HL-60 (cell line): ENCODE measurements at regions not wholly inside any gene's neighbourhood (a gene's known extent, or its start where the extent isn't known, plus 50 kb on each side); places are given as distances from the start of the nearest gene placed in this dataset.

ENCODE experiments used
- DNase-seq, 2 experiments: peaks; one replicate each; pipeline ENCODE4 v3.0.0-alpha.2; 2010 to 2020; ENCODE audit warnings: low read depth in 1 of 2, low spot score in 1 of 2
- H3K27ac ChIP-seq: fragments of 250-450 bp; sonication (Bioruptor Pico); replicated peaks from 2 replicates; pipeline ENCODE4 v1.5.1; 2020; ENCODE audit warnings: mild to moderate bottlenecking, moderate library complexity
- H3K27me3 ChIP-seq: fragments of 250-450 bp; sonication (Bioruptor Pico); 2 replicates; pipeline ENCODE4 v1.5.1; 2021; ENCODE audit warnings: mild to moderate bottlenecking, moderate library complexity; ENCODE audit not compliant: insufficient read depth, poor library complexity, severe bottlenecking
- H3K4me3 ChIP-seq: replicated peaks from 2 replicates; pipeline ENCODE4 v1.5.1; 2011; ENCODE audit warnings: mild to moderate bottlenecking, control low read depth, low read length; ENCODE audit not compliant: insufficient read depth
- CTCF ChIP-seq: IDR thresholded peaks from one replicate; pipeline ENCODE4 v1.5.1; 2011; ENCODE audit warnings: low read length, control low read depth, inconsistent platforms; ENCODE audit not compliant: insufficient read depth
- GABPA ChIP-seq: IDR thresholded peaks from 2 replicates; pipeline ENCODE4 v1.6.1; 2012; ENCODE audit warnings: low read depth
- POLR2AphosphoS5 ChIP-seq: IDR thresholded peaks from 2 replicates; pipeline ENCODE4 v1.6.1; 2012; ENCODE audit warnings: low read depth
- REST ChIP-seq: IDR thresholded peaks from 2 replicates; pipeline ENCODE4 v1.6.1; 2012; ENCODE audit warnings: low read depth; ENCODE audit not compliant: insufficient replicate concordance
- SPI1 ChIP-seq: IDR thresholded peaks from 2 replicates; pipeline ENCODE4 v1.6.1; 2012; ENCODE audit warnings: low read depth, mild to moderate bottlenecking, borderline replicate concordance

- Histone ChIP-seq H3K27ac (no peak overlapping the region), H3K4me3 (no peak overlapping the region), H3K27me3 (no peaks in the 10 kb centered on the region)
- no peak for TF ChIP-seq GABPA
- TF ChIP-seq CTCF: no peak
- no peak for TF ChIP-seq REST
- no peak for TF ChIP-seq POLR2AphosphoS5
- no peak for TF ChIP-seq SPI1
- no peak for DNase-seq
Measured at GRCh38 chr13:31611214-31611613, 128.1 kb upstream of the RXFP2 start.

GRCh38 chr13:31614073-31614472 lies 125.3 kb upstream of the RXFP2 start:
- DNase-seq: no peak
- no peak for TF ChIP-seq SPI1
- TF ChIP-seq GABPA: no peak
- H3K27me3 ChIP-seq: no peaks in the 10 kb centered on the region
- H3K27ac ChIP-seq: no peak overlapping the region
- H3K4me3 ChIP-seq: no peak overlapping the region

GRCh38 chr13:31614704-31615103 lies 124.6 kb upstream of the RXFP2 start:
- H3K27ac ChIP-seq: no peak overlapping the region
- no peaks in the 10 kb centered on the region for H3K27me3 ChIP-seq
- TF ChIP-seq REST (no peak), SPI1 (no peak), GABPA (no peak), CTCF (no peak), POLR2AphosphoS5 (no peak)
- no peak for DNase-seq
- no peak overlapping the region for H3K4me3 ChIP-seq

- TF ChIP-seq CTCF (no peak), GABPA (no peak), SPI1 (no peak), POLR2AphosphoS5 (no peak), REST (no peak)
- no peak overlapping the region for H3K4me3 ChIP-seq
- DNase-seq: no peak
- H3K27me3 ChIP-seq: peaks cover 2% of the 10 kb centered on the region
- H3K27ac ChIP-seq: no peak overlapping the region
Measured at GRCh38 chr13:31625115-31625514, 114.2 kb upstream of the RXFP2 start.
